SHP77 treated with DMSO at 0.1 percent for 48 hours (cell line): ENCODE measurements at regions not wholly inside any gene's neighbourhood (a gene's known extent, or its start where the extent isn't known, plus 50 kb on each side); places are given as distances from the start of the nearest gene placed in this dataset.

ENCODE experiments used
- DNase-seq: peaks from one replicate; lab custom pipeline; 2025; lab: John Stamatoyannopoulos, UW

DNA sequence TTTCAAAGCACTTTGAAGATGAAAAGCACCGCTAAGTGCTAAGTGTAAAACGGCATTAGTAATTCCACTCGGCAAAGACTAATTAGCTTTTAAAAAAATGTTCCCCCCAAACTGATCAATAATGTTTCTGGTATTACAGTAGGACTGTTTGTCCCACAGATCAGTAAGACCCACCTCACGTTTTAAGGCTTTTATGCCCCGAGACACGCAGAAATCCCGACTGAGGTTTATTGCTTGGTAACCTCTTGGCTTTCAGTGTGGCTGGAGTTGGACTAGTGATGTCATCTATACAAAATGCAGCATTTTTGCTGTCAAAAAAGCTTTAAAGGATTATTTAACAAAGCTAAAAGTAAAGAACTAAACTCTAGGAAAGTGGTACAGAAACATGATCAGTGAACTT, 414.6 kb upstream of the PSMD7 start:
- no peak for DNase-seq

DNA sequence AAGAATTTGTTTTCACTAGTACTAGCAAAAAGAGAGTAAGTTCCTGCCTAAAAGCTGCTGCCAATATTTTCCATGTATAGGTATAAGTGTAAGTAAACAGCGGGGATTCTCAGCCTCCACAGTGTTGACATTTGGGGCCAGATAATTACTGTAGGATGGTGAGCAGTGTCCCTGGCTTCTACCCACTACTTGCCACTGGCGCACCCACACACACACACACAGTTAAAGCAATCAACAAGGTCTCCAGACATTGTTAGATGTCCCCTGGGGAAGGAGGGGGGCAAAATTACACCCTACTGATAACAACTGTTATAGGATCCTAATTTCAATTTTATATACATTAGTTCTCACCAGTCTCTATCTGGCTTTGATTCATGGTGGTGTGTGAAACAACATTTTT, 417.0 kb upstream of the PSMD7 start:
- DNase-seq = no peak

DNA sequence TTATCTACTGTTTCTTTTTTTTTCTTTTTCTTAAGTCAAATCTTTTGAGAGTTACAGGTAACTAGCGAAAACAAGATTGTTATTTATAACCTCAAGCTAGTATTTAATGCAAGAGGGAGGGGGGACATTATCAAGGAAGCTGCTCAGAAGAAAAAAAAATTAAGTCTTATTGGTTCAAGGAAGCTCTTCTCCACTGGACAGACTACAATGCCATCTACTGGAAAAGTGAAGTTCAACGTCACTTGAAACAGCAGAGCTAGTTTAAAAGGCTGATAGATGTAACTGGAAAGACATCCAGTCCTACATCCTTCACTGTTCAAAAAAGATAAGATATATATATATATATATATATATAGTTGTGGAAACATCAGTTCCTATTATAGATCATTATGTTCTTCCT, 418.0 kb upstream of the PSMD7 start:
- DNase-seq = peak; percentile 35

DNA sequence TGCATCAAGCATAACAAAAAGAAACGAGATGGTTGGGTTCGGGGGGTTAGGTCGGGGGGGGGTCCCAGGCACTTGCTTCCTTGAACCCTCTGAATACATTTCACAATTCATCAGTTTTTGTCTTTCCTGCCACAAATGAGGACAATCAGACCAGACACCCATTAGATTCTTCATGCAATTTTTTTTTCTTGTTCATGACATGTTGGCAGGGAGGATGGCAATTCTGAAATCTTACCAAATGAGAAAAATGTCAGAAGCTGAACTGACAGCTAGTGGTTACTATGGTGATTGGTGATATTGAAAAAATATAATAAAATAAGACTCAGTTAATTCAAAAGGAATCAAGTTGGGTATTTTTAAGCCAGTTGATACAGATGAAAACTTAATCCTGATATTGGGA, 419.5 kb upstream of the PSMD7 start:
- no peak for DNase-seq

- DNase-seq = no peak
These were observed 420.5 kb upstream of the PSMD7 start for GRCh38 chr16:73875996-73876690.

DNA sequence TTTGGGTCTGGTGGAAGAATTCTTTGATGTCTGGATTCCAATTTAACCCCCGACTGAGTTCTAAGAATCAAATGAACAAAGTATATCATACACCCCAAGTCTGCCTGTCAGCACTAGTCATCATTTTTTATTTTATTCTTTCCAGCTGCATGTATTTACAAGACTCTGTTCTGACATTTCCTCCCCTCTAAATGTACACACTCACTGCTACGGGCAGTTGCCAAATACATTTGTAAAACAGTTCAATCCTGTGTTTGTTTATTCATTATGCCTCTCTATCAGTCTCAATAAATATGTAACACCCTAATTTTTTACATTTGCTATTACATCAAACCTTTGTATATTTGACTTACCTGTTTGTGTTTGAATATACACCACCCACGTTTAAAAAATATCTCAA, 422.3 kb upstream of the PSMD7 start:
- DNase-seq = no peak

GRCh38 chr16:73873643-73874042, 423.0 kb upstream of the PSMD7 start:
- no peak for DNase-seq

DNA sequence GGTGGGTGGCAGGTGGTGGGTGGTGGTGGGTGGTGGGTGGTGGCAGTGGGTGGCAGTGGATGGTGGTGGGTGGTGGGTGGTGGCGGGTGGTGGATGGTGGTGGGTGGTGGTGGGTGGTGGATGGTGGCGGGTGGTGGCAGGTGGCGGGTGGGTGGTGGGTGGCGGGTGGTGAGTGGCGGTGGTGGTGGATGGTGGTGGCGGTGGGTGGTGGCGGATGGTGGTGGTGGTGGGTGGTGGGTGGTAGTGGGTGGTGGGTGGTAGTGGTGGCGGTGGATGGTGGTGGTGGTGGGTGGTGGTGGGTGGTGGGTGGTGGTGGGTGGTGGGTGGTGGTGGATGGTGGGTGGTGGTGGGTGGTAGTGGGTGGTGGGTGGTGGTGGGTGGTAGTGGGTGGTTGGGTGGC, 423.8 kb upstream of the PSMD7 start:
- no peak for DNase-seq

- no peak for DNase-seq
These were observed 425.4 kb upstream of the PSMD7 start for GRCh38 chr16:73871088-73871733.

DNA sequence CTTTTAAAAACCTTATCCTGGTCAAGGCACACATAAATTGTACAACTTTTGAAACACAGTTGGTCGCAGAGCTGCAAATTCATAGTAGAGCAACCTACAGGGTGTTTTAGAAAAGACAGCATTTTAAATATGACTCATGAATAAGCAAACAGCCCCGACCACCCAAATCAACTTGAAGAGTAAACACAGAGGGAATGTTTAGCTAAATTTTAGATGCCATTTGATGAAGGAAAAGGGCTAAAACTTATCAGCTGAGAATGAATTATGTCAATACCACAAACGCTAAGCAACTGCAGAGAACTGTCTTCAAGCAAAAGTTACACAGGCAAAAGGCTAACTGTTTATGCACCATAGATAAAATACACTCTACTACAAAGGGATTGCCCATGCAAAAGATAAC, 427.5 kb upstream of the PSMD7 start:
- no peak for DNase-seq

DNA sequence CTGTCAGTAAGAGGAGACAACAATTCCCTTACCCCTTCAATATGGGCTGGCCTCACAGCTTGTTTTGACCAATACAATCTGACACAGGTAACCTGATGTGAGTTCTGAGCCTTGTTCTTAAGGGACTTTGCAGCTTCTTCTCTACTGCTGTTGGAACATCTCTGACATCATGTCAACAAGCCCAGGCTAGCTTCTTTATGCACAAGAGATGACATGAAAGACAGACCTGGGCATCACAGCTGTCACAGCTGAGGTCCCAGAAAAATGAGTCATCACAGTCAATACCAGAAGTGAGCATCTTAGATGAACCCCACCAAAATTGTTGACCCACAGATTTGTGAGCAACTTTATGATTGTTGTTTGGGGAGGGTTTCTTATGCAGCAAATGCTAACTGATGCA, 431.7 kb upstream of the PSMD7 start:
- DNase-seq = no peak

- no peak for DNase-seq
These were observed 438.3 kb upstream of the PSMD7 start for GRCh38 chr16:73858326-73858725.

GRCh38 chr16:73853968-73854367, 442.6 kb upstream of the PSMD7 start:
- DNase-seq = no peak

- DNase-seq = no peak
These were observed 444.1 kb upstream of the PSMD7 start for GRCh38 chr16:73852561-73852960.

DNA sequence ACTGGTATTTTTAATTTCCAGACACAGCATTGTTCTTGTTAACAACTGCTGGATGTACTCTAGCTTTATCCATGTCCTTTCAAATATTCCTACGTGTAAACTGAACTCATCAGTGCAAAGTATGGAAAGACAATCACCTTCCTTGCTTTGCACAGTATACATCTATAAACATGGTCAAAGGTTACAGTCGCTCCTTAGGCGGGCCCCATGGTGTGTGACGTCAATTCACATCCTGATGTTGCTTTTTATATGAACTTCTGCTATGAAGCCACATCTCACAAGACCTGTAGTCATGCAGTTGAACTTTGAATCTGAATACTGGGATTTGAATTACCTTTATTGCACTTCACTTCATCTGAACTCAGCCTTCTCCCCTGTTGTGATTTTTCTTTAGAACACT, 447.6 kb upstream of the PSMD7 start:
- no peak for DNase-seq

GRCh38 chr16:73847090-73847489, 449.5 kb upstream of the PSMD7 start:
- DNase-seq = no peak

- DNase-seq = no peak
These were observed 450.3 kb upstream of the PSMD7 start for GRCh38 chr16:73846356-73846755.

GRCh38 chr16:73846007-73846330, 450.6 kb upstream of the PSMD7 start:
- DNase-seq = no peak

GRCh38 chr16:73845238-73846006, 451.2 kb upstream of the PSMD7 start:
- DNase-seq = no peak

- no peak for DNase-seq
These were observed 455.9 kb upstream of the PSMD7 start for GRCh38 chr16:73840728-73841127.

DNA sequence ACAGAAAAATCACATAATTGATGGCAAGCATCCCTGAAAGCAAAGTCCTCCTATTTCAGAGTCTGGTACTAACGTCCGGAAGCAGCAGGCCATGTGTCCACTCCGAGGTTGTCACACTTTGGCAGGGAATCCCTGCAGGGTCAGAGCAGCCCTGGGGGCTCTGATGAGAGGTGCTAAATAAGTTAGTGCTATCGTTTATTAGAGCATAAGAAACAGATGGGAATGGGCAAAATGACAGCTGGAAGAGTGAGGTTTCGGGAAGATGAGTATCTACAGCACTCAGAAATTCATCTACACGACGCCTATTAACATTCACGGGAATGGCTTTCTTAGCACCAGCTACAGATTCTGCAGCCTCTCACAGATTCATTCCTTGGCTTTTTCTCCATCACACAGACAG, 465.4 kb upstream of the PSMD7 start:
- DNase-seq = no peak

- no peak for DNase-seq
These were observed 473.3 kb upstream of the PSMD7 start for GRCh38 chr16:73823205-73823849.
